ENCODE measurements at regions not wholly inside any gene's neighbourhood (a gene's known extent, or its start where the extent isn't known, plus 50 kb on each side); places are given as distances from the start of the nearest gene placed in this dataset.

DNA sequence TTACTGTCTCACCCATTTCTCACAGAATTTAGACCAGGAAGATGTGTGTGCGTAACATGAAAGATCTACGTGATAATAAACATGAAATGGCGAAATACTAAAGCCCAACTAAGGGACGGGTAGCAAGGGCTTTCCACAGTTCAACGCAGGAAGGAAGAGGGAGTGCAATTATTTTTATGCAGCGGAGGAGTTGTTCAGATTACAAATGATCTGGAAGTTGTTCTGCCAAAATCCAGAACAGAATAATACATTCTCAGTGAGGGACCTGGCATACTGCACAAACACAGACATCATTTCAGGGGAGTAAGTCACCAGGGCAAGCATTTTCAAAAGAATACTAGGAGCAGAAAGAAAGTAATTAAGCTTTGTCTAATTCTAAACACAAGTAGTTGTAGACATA, 133.6 kb upstream of the RAP2B start:
- TF ChIP-seq, protein P1, sequence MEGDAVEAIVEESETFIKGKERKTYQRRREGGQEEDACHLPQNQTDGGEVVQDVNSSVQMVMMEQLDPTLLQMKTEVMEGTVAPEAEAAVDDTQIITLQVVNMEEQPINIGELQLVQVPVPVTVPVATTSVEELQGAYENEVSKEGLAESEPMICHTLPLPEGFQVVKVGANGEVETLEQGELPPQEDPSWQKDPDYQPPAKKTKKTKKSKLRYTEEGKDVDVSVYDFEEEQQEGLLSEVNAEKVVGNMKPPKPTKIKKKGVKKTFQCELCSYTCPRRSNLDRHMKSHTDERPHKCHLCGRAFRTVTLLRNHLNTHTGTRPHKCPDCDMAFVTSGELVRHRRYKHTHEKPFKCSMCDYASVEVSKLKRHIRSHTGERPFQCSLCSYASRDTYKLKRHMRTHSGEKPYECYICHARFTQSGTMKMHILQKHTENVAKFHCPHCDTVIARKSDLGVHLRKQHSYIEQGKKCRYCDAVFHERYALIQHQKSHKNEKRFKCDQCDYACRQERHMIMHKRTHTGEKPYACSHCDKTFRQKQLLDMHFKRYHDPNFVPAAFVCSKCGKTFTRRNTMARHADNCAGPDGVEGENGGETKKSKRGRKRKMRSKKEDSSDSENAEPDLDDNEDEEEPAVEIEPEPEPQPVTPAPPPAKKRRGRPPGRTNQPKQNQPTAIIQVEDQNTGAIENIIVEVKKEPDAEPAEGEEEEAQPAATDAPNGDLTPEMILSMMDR (IDR thresholded peaks at IDR 0.05; ENCODE audit: partially characterized antibody, unreplicated experiment), result no peak
- H3K4me3 Mint-ChIP-seq (ENCODE audit: unreplicated experiment), result no peak overlapping the region
- peaks cover 2% of the 10 kb centered on the region for H3K4me1 Mint-ChIP-seq (ENCODE audit: low read depth, unreplicated experiment)
- no peak overlapping the region for H3K27ac Mint-ChIP-seq (ENCODE audit: unreplicated experiment)
- H3K27me3 Mint-ChIP-seq (ENCODE audit: unreplicated experiment), result no peaks in the 10 kb centered on the region
- no peaks in the 10 kb centered on the region for H3K9me3 Mint-ChIP-seq (ENCODE audit: unreplicated experiment)
- H3K36me3 Mint-ChIP-seq (ENCODE audit: unreplicated experiment), result no peaks in the 10 kb centered on the region
- DNase-seq, result no peak

DNA sequence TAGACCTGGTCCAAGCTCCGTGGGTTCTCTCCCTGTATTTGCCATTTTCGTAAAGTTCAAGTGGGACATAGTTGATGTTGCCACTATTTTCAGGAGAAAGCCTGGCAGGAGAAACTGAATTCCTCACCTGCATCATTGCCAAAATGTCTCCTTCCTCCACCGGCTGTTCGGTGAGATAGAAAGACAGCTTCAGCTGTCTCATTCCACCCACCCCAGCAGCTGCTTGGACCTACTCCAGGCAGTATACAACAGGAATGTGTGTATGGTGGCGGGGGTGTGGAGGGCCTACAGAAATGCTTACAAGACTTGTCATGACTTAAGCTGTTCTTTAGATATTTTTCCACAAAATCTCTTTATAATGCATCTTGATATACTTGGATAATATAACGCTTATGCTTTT, 132.7 kb upstream of the RAP2B start:
- no peak for DNase-seq
- H3K36me3 Mint-ChIP-seq (ENCODE audit: unreplicated experiment), result no peaks in the 10 kb centered on the region
- H3K4me3 Mint-ChIP-seq (ENCODE audit: unreplicated experiment), result no peak overlapping the region
- H3K9me3 Mint-ChIP-seq (ENCODE audit: unreplicated experiment), result no peaks in the 10 kb centered on the region
- H3K27me3 Mint-ChIP-seq (ENCODE audit: unreplicated experiment), result no peaks in the 10 kb centered on the region
- no peak overlapping the region for H3K27ac Mint-ChIP-seq (ENCODE audit: unreplicated experiment)
- TF ChIP-seq, protein P1 (IDR thresholded peaks at IDR 0.05; ENCODE audit: partially characterized antibody, unreplicated experiment), result no peak
- H3K4me1 Mint-ChIP-seq (ENCODE audit: low read depth, unreplicated experiment), result peaks cover 2% of the 10 kb centered on the region

DNA sequence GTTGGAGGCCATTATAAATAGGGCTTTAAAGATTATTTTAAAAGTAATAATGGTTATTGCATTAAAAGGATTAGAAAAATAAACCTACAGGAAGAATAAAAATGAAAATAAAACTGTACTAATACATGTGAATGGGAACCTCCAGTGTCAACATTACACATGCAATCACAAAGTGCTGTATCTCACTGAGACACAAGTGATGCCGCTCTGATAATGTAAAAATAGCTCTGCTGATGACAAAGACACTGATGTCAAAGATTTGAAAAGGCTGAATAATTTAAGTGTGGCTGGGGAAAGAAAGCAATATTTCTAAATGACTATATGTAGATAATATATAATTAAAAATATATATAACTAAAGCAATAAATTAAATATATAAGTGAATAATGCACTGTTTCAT, 129.1 kb upstream of the RAP2B start:
- peaks cover 2% of the 10 kb centered on the region for H3K4me1 Mint-ChIP-seq (ENCODE audit: low read depth, unreplicated experiment)
- TF ChIP-seq, protein P1 (IDR thresholded peaks at IDR 0.05; ENCODE audit: partially characterized antibody, unreplicated experiment), result no peak
- H3K27ac Mint-ChIP-seq (ENCODE audit: unreplicated experiment), result no peak overlapping the region
- no peaks in the 10 kb centered on the region for H3K36me3 Mint-ChIP-seq (ENCODE audit: unreplicated experiment)
- H3K4me3 Mint-ChIP-seq (ENCODE audit: unreplicated experiment), result no peak overlapping the region
- H3K9me3 Mint-ChIP-seq (ENCODE audit: unreplicated experiment), result no peaks in the 10 kb centered on the region
- DNase-seq, result no peak
- H3K27me3 Mint-ChIP-seq (ENCODE audit: unreplicated experiment), result no peaks in the 10 kb centered on the region

DNA sequence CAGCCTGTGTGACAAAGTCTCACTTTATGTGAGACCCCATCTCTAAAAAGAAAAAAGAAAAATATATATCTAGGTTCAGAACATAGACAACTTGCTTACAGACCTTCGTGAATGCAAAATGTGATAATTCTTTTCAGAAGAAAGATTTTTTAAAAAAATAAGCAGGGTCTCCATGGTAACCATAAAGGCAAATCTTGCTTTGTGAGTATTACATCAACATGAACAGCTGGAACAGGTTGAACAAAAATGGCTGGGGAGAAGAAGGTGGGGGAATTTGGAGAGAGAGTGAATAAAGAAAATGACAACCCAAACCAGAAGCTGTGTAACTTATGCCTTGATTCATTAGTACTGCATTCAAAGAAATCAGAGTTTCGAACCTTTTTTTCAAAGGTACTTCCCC, 125.2 kb upstream of the RAP2B start:
- Mint-ChIP-seq H3K4me3 (ENCODE audit: unreplicated experiment) (no peak overlapping the region), H3K27ac (ENCODE audit: unreplicated experiment) (no peak overlapping the region), H3K27me3 (ENCODE audit: unreplicated experiment) (no peaks in the 10 kb centered on the region), H3K9me3 (ENCODE audit: unreplicated experiment) (no peaks in the 10 kb centered on the region), H3K36me3 (ENCODE audit: unreplicated experiment) (no peaks in the 10 kb centered on the region), H3K4me1 (ENCODE audit: low read depth, unreplicated experiment) (no peaks in the 10 kb centered on the region)
- TF ChIP-seq, protein P1 (IDR thresholded peaks at IDR 0.05; ENCODE audit: partially characterized antibody, unreplicated experiment), result no peak
- DNase-seq, result no peak

DNA sequence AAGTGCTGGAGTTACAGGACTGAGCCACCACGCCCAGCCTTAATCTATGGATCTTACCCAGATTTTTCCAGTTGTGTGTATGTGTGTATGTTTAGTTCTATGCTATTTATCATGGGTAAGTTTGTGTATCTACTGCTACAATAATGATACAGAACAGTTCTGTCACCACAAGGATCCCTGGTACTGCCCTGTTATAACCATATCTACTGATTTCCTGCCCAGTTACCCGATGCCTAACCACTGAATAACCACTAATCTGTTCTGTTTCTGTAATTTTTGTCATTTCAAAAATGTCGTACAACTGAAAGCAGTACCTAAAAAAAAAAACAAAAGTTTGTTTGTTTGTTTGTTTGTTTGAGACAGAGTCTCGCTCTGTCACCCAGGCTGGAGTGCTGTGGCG, 123.7 kb upstream of the RAP2B start:
- no peaks in the 10 kb centered on the region for H3K36me3 Mint-ChIP-seq (ENCODE audit: unreplicated experiment)
- no peak overlapping the region for H3K4me3 Mint-ChIP-seq (ENCODE audit: unreplicated experiment)
- no peak overlapping the region for H3K27ac Mint-ChIP-seq (ENCODE audit: unreplicated experiment)
- H3K4me1 Mint-ChIP-seq (ENCODE audit: low read depth, unreplicated experiment), result no peaks in the 10 kb centered on the region
- no peak for DNase-seq
- TF ChIP-seq, protein P1 (IDR thresholded peaks at IDR 0.05; ENCODE audit: partially characterized antibody, unreplicated experiment), result no peak
- H3K27me3 Mint-ChIP-seq (ENCODE audit: unreplicated experiment), result no peaks in the 10 kb centered on the region
- H3K9me3 Mint-ChIP-seq (ENCODE audit: unreplicated experiment), result no peaks in the 10 kb centered on the region
